Midbrain (tissue), 1 donor: ENCODE measurements at regions not wholly inside any gene's neighbourhood (a gene's known extent, or its start where the extent isn't known, plus 50 kb on each side); places are given as distances from the start of the nearest gene placed in this dataset.

Source experiments
- DNase-seq: peaks from one replicate; lab custom pipeline; 2025; lab: John Stamatoyannopoulos, UW

DNA sequence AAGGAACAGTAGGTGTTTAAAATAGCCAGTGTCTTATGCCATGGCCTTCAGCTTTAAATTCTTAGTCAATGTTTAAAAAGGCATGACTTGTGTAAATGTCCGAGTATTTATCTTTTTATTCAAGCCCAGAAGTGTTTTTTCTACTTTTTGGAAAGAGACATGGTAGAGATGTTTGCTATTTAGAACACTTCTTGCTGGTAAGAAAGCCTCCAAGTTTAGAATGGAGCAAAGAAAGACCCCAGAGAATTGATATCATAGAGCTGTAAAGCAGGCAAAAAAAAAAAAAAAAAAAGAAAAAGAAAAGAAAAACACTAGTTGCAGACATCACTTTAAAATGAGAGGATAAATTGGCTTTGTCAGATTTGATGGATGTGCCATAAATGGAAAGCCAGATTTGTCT is 375.1 kb downstream of the TMEM167A start:
- no peak for DNase-seq

DNA sequence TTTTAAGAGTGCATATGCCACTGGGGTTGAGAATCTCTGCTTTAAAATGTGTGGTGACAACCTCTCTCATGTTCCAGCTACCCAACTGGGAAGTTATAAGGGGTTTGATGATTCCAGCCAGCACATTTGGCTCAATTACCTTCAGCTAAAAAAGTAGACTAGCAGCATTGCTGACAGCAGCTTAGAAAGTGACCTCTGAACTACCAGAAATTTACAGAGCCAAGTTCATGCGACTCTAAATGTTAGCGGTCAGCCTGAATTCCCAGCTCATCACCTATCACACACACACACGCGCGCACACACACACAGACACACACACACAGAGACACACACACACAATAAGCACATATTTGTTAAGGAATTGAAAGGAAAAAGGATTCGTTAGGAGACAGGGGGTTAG is 377.5 kb downstream of the TMEM167A start:
- DNase-seq: no peak

- DNase-seq: no peak
These were observed 379.2 kb downstream of the TMEM167A start for GRCh38 chr5:82698026-82698425.

DNA sequence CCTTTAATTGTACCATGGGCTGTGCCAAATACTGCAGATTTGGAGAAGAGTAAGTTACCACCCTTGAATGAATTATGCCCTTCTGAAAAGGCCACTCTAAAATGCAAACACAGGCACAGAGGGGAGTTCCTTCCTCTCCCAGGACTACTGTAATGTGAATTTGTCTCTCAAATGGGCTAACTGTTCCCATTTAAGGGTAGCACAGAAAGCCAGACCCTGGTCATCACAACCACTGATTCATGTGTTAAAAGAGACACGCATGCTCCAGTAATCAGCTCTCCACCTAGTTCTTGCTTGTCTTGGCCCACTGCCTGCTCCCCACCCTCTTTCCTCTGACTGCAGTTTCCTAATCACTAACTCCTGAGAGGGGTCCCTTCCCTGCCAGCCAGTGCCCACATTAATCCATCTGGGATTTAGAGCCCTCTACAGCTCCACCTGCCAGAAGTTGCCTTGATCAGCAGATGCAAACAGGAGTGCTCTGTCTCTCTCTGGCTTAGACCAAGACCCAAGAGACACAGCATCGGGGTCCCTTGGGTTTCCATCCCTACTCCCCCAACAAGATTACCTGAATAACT is 382.4 kb downstream of the TMEM167A start:
- DNase-seq: no peak

GRCh38 chr5:82692826-82693225 is 384.4 kb downstream of the TMEM167A start:
- no peak for DNase-seq

- DNase-seq: no peak
These were observed 392.5 kb downstream of the TMEM167A start for GRCh38 chr5:82684659-82685058.

- DNase-seq: no peak
These were observed 393.0 kb downstream of the TMEM167A start for GRCh38 chr5:82684165-82684564.

DNA sequence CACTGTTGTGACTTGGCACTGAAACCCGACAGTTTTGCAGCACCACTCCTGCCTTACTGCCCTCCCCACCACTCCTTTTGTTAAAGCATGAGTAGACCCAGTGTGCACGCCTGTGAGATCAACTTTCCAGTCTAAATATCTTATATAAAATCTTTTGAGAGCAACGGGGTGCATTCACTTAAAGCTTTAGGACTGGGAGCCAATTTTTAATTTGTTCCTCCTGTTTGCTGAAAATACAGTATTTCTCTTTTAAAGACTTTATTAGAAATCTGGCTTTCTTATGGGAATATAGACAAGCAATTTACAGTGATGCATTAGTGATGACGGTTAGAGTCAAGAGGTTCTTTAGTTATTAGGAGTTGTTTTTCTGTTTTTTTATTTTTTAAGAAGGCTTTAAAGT is 397.5 kb downstream of the TMEM167A start:
- no peak for DNase-seq

DNA sequence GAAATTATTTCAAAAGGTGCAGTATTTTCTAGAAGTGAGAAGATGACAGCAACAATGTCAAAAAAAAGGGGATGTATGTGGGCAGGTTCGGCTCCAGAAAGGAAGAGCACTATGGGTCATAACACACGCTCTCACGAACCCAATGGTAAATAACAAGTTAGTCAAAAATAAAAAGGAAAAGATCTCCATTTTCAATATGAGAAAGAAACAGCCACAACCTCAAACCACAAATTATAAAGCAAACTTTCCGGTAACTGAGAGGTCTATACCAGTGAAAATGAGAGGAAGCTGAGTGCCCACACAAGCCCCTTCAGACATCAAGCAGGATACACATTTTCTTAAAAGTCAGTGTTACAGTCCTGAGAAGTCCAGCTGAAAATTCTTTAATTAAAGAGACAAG is 398.5 kb upstream of the RPS23 start:
- DNase-seq: no peak

- no peak for DNase-seq
These were observed 396.5 kb upstream of the RPS23 start for GRCh38 chr5:82674671-82675070.

DNA sequence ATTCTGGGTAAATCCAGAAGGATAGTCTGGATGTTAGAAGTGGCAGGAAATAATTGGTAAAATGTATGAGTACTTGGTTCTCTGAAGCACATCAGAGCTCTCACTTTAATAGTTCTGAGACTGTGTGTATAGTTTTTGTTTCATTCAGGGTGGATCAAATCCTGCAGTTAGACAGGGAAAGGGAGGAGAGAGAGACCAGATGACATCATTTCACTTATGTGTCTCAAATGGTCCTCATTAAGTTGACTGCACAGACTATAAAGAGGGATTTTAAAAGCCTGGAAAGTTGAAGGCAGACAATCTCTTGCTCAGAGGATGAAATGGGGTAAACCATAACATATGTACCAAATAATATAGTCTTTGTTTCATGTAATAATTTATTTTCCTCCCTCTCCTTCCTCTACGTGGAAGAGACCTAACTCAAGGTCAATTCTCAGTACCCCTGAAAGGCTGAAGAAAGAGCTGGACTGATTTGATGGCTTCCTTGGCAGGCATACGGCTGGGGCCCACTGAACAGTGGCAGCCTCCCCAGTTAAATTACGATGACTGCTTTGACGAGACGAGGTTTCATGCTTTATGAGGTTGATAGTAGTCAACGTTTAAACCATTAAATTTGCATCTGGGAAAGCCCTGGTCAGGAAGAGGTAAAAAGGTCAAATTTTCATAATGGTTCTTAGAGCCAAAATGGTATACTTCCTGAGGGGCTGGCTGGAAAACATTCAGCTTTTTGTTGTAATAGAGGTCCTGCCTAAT is 395.1 kb upstream of the RPS23 start:
- no peak for DNase-seq

DNA sequence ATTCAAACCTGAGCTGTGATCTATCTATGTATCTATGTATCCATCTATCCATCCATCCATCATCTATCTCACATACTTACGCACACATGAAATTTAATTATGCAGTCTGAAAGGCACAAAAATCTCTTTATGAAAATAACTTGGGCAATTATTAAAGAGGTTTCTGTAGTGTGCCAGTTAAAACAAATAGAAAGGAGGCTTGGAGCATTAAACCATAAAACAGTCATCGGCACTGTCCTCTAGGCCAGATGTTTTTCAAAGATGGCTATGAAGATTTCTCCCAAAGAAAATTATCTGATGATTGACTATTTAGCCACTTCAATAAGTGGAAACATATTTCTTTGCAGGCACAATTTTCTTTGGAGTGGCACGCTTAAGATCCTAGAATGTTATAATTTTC is 392.5 kb upstream of the RPS23 start:
- no peak for DNase-seq

DNA sequence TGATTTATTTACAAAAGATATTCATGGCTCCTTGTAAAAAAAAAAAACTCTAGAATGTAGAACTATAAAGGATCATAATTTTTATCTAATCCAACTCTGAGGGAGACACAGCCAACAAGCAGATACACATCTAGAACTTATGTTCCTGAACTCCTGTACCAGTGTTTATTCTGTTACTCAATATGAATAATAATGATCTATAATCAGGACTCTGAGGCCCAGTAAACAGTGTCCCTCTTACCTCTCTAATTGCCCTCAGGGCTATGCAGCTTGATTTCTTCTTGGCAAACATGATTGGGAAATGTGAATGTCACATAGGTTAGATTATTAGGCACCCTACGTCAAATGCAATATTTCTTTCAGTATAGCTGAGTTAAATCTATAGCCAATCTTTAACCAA is 391.6 kb upstream of the RPS23 start:
- no peak for DNase-seq

DNA sequence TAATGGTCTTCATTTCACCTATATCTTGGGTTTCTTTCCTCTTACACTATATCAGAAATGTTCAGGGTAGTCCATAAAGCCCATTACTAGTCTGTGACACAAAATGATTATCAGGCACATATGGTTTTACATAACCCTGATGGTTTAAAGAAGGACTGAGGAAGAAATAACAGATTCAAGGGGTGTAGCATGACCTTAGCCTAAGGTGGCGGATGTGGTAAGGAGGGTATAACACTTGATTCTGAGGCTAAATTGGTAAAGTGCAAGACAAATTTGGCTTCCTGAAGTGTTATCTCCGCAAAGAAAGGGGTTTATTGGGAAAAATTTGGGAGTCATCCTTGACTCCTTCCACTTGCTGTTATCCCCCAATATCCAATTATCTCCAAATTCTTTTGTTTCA is 388.2 kb upstream of the RPS23 start:
- no peak for DNase-seq

DNA sequence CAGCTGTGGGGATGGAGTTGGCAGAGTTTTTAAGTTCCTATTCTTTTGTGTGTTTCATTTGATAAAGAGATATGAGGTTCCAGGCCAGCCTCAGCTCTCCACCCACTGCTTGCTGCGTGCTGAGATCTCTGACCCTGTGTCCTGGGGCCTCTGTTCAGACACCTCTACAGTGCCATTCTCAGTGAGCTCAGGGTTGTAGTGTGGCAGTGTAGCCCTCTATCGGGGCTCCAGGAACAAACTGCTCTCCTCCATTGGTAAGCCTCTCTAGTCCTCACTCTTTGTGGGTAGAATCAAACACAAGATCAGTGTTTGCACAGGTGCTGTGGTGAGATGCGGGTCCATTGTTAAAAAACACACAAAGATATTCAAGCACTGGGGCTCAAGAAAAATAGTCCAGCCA is 386.6 kb upstream of the RPS23 start:
- no peak for DNase-seq

- no peak for DNase-seq
These were observed 385.1 kb upstream of the RPS23 start for GRCh38 chr5:82663225-82663624.

- DNase-seq: no peak
These were observed 384.2 kb upstream of the RPS23 start for GRCh38 chr5:82662340-82662739.

DNA sequence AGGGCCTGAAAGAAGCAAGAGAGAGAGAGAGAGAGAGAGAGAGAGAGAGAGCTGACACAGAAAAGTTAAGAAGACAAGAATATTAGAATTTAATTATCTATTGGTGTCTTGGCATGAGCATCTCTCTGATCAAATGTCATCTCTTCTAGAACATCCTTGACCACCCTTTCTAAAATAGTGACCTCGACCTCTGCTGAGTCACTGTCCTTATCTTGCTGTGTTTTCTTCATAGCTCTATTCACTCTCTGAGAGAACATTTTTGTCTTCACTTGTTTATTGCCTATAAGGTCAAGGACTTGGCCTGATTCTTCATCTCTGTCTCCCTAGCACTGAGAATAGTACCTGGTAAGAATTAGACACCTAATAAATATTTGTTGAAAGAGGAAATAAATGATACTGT is 383.8 kb upstream of the RPS23 start:
- DNase-seq: no peak

GRCh38 chr5:82661462-82661861 is 383.3 kb upstream of the RPS23 start:
- DNase-seq: no peak

GRCh38 chr5:82659115-82659514 is 381.0 kb upstream of the RPS23 start:
- no peak for DNase-seq

- no peak for DNase-seq
These were observed 379.0 kb upstream of the RPS23 start for GRCh38 chr5:82657033-82657699.

DNA sequence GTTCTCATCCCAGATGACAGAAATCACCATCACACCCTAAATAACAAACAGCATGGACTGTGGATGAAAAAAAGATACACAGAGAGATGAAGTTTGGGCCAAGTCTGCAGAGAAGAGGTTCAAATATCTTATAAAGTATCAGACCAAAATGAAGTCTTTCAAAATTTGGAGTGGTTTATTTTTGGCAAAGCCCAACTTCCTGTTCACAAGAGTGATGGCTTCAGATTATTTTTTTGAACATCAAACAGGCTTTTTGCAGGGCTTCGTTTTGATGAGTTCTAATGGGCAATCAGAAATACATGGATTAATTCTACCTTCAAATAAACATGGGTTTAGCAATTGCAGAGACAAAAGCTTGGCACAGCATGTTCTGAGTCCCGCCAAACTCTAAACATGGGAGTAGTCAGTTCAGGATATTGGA is 378.2 kb upstream of the RPS23 start:
- DNase-seq: no peak

GRCh38 chr5:82655078-82655477 is 376.9 kb upstream of the RPS23 start:
- DNase-seq: no peak

GRCh38 chr5:82649943-82650342 is 371.8 kb upstream of the RPS23 start:
- DNase-seq: no peak
